ENCODE measurements at regions not wholly inside any gene's neighbourhood (a gene's known extent, or its start where the extent isn't known, plus 50 kb on each side); places are given as distances from the start of the nearest gene placed in this dataset.

DNA sequence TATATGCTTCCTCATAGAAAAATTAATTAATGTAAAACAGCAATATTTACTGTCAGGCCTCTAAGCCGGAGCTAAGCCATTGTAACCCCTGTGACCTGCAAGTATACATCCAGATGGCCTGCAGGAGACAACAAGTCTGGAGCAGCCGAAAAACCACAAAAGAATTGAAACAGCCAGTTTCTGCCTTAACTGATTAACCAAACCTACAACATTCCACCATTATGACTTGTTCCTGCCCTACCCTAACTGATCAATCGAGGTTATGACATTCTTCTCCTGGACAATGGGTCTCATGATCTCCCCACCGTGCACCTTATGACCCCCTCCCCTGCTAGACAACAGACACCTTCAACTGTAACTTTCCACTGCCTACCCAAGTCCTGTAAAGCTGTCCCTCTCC is 205.8 kb upstream of the DUSP10 start:
- in situ Hi-C loops (cut with MboI; ENCODE audit: low sequenced_read_pairs, unreplicated experiment) = no loop called here
- TF ChIP-seq, protein P1, sequence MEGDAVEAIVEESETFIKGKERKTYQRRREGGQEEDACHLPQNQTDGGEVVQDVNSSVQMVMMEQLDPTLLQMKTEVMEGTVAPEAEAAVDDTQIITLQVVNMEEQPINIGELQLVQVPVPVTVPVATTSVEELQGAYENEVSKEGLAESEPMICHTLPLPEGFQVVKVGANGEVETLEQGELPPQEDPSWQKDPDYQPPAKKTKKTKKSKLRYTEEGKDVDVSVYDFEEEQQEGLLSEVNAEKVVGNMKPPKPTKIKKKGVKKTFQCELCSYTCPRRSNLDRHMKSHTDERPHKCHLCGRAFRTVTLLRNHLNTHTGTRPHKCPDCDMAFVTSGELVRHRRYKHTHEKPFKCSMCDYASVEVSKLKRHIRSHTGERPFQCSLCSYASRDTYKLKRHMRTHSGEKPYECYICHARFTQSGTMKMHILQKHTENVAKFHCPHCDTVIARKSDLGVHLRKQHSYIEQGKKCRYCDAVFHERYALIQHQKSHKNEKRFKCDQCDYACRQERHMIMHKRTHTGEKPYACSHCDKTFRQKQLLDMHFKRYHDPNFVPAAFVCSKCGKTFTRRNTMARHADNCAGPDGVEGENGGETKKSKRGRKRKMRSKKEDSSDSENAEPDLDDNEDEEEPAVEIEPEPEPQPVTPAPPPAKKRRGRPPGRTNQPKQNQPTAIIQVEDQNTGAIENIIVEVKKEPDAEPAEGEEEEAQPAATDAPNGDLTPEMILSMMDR (IDR thresholded peaks at IDR 0.05; ENCODE audit: borderline replicate concordance, control extremely low read depth, extremely low read depth, insufficient read depth, missing control alignments) = no peak
- no peak for DNase-seq (ENCODE audit: low spot score)

DNA sequence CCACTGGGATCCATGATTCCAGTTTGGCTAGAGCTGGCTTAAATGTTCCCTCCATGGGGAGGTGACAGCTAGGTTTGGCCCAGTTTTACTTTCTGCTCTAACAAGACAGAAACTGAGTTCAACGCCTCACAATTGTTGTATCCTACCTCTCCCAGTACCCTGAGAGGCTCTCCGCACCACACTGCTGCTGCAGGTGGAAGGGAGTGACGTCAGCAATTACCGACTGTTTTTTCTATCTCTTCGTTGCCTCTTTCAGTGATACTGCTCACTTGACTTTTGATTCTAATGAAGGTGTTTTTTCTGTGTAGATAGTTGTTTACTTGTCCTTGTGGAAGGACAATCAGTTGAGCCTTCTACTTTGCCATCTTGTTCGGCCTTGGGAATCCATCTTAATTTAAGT is 204.9 kb upstream of the DUSP10 start:
- TF ChIP-seq, protein P1 (IDR thresholded peaks at IDR 0.05; ENCODE audit: borderline replicate concordance, control extremely low read depth, extremely low read depth, insufficient read depth, missing control alignments) = no peak
- no peak for DNase-seq (ENCODE audit: low spot score)
- in situ Hi-C loops (cut with MboI; ENCODE audit: low sequenced_read_pairs, unreplicated experiment) = no loop called here

GRCh38 chr1:221945669-221946068 is 203.8 kb upstream of the DUSP10 start:
- TF ChIP-seq, protein P1 (IDR thresholded peaks at IDR 0.05; ENCODE audit: borderline replicate concordance, control extremely low read depth, extremely low read depth, insufficient read depth, missing control alignments) = no peak
- in situ Hi-C loops (cut with MboI; ENCODE audit: low sequenced_read_pairs, unreplicated experiment) = no loop called here
- DNase-seq (ENCODE audit: low spot score) = no peak

GRCh38 chr1:221944247-221944870 is 202.5 kb upstream of the DUSP10 start:
- no peak for DNase-seq (ENCODE audit: low spot score)
- in situ Hi-C loops (cut with MboI; ENCODE audit: low sequenced_read_pairs, unreplicated experiment) = no loop called here

DNA sequence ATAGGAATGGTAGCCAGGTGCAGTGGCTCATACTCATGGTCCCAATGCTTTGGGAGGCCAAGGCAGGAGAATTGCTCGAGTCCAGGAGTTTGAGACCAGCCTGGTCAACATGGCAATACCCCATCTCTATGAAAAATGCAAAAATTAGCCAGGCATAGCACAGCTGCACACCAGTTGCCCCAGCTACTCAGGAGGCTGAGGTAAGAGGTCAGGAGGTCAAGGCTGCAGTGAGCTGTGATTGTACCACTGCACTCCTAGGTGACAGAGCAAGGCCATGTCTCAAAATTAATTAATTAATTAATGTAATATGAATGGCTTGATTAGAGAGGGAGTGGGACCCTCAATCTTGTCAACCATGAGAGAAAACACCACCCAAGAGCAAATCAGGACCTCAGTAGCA is 198.7 kb upstream of the DUSP10 start:
- in situ Hi-C loops (cut with MboI; ENCODE audit: low sequenced_read_pairs, unreplicated experiment) = no loop called here
- TF ChIP-seq, protein P1 (IDR thresholded peaks at IDR 0.05; ENCODE audit: borderline replicate concordance, control extremely low read depth, extremely low read depth, insufficient read depth, missing control alignments) = no peak
- no peak for DNase-seq (ENCODE audit: low spot score)

More at GRCh38 chr1:221944247-221944870, 202.5 kb upstream of the DUSP10 start:
- TF ChIP-seq, protein P1 (IDR thresholded peaks at IDR 0.05; ENCODE audit: borderline replicate concordance, control extremely low read depth, extremely low read depth, insufficient read depth, missing control alignments) = no peak

GRCh38 chr1:221939607-221940006 is 197.7 kb upstream of the DUSP10 start:
- TF ChIP-seq, protein P1 (IDR thresholded peaks at IDR 0.05; ENCODE audit: borderline replicate concordance, control extremely low read depth, extremely low read depth, insufficient read depth, missing control alignments) = no peak
- no peak for DNase-seq (ENCODE audit: low spot score)
- in situ Hi-C loops (cut with MboI; ENCODE audit: low sequenced_read_pairs, unreplicated experiment) = no loop called here

Measured in GM13976 (cell line).